Psoas muscle (tissue), 7 donors: ENCODE measurements at regions not wholly inside any gene's neighbourhood (a gene's known extent, or its start where the extent isn't known, plus 50 kb on each side); places are given as distances from the start of the nearest gene placed in this dataset.

Experiments used
- ATAC-seq, 4 donors: fragments of 200-7000 bp; cut with Tn5 transposase; one replicate each; pipeline ENCODE4 v1.9.1; 2020; ENCODE audit warnings: moderate library complexity in 3 of 4, mild to moderate bottlenecking in 2 of 4
- DNase-seq, 2 donors: peaks; one replicate each; pipeline ENCODE4 v3.0.0-alpha.2; 2020
- H3K27ac ChIP-seq: fragments of 200-600 bp; one replicate; pipeline ENCODE4 v1.8.0; 2022
- H3K27me3 ChIP-seq, 3 donors: fragments of 200-600 bp in 1 of 3; one replicate each; pipeline versions ENCODE4 v1.6.1 to v1.8.0; 2013 to 2022; ENCODE audit warnings: low read length in 2 of 3, mild to moderate bottlenecking in 2 of 3, moderate library complexity in 1 of 3; ENCODE audit not compliant: insufficient read depth in 3 of 3
- H3K36me3 ChIP-seq, 2 donors: fragments of 200-600 bp in 1 of 2; one replicate each; pipeline versions ENCODE4 v1.6.1 to v1.8.0; 2013 to 2022; ENCODE audit warnings: low read depth in 1 of 2, mild to moderate bottlenecking in 1 of 2, moderate library complexity in 1 of 2; ENCODE audit not compliant: insufficient read depth in 1 of 2
- H3K4me1 ChIP-seq: fragments of 200-600 bp; one replicate; pipeline ENCODE4 v1.8.0; 2022
- H3K4me3 ChIP-seq: fragments of 200-600 bp; one replicate; pipeline ENCODE4 v1.8.0; 2022; ENCODE audit warnings: mild to moderate bottlenecking
- H3K9me3 ChIP-seq: fragments of 200-600 bp; one replicate; pipeline ENCODE4 v1.8.0; 2022
- CTCF ChIP-seq: fragments of 200-600 bp; IDR thresholded peaks from one replicate; pipeline ENCODE4 v1.8.0; 2022; ENCODE audit warnings: antibody characterized with exemption
- WGBS, 3 donors: extraction: QIAGEN DNeasy Blood & Tissue Kit; methylation state at CpG; one replicate each; pipeline versions ENCODE4 v1.1.6 to v1.1.7; 2013; 5-methylcytosine and 5-hydroxymethylcytosine counted together
- intact Hi-C, 2 donors: fragments of 100-400 bp; cut with DNase I; formaldehyde crosslinking; loops; one replicate each; pipeline versions ENCODE4 v1.11.0 to v1.14.2; 2022
- donor health status: healthy with polysubstance abuse.
- donor health status: DM: no; HTN: no; CAD: no; lungs with moderate emphysema.
- donor health status: Bipolar disorder and iron deficiency.
- donor health status: healthy.
- donor health status: DM: yes; HTN: yes; CAD: no.
- donor health status: DM: no; HTN: no; CAD: no.
- donor health status: DM: yes; HTN: yes; CAD: no.

- DNase-seq (no peak), ATAC-seq (no peak)
- Histone ChIP-seq H3K9me3 (no peaks in the 10 kb centered on the region), H3K36me3 (no peaks in the 10 kb centered on the region), H3K4me1 (no peaks in the 10 kb centered on the region), H3K27ac (no peak overlapping the region), H3K4me3 (no peak overlapping the region), H3K27me3 (no peaks in the 10 kb centered on the region)
- TF ChIP-seq CTCF = no peak
- WGBS, 3 donors = 78 to 86% (median 78%) methylated on average over 4 of the region's 4 CpGs
- intact Hi-C loops = no loop called here
These were observed 142.8 kb downstream of the ATG4C start for GRCh38 chr1:62926681-62927252.

- H3K36me3 ChIP-seq = no peaks in the 10 kb centered on the region
- H3K27me3 ChIP-seq = no peaks in the 10 kb centered on the region
- ATAC-seq = no peak
- WGBS, 3 donors = 88 to 92% (median 92%) methylated on average over 4 of the region's 4 CpGs
- H3K4me1 ChIP-seq = no peaks in the 10 kb centered on the region
- no peaks in the 10 kb centered on the region for H3K9me3 ChIP-seq
- intact Hi-C loops = no loop called here
- TF ChIP-seq CTCF = no peak
- no peak overlapping the region for H3K27ac ChIP-seq
- no peak overlapping the region for H3K4me3 ChIP-seq
- DNase-seq = no peak
These were observed 145.0 kb downstream of the ATG4C start for GRCh38 chr1:62928885-62929284.

GRCh38 chr1:62937634-62938296 lies 153.8 kb downstream of the ATG4C start:
- Histone ChIP-seq H3K4me3 (no peak overlapping the region), H3K9me3 (no peaks in the 10 kb centered on the region), H3K27me3 (no peaks in the 10 kb centered on the region), H3K27ac (no peak overlapping the region), H3K4me1 (no peaks in the 10 kb centered on the region), H3K36me3 (no peaks in the 10 kb centered on the region)
- DNase-seq = no peak
- intact Hi-C loops = no loop called here
- no peak for ATAC-seq
- WGBS, 3 donors = 68 to 71% (median 71%) methylated on average over 6 of the region's 6 CpGs
- TF ChIP-seq CTCF = no peak

GRCh38 chr1:62941780-62942179 lies 157.8 kb downstream of the ATG4C start:
- H3K4me1 ChIP-seq = no peaks in the 10 kb centered on the region
- TF ChIP-seq CTCF = no peak
- no peak for ATAC-seq
- intact Hi-C loops = no loop called here
- 34 to 63% (median 49%) methylated on average over 1 to 2 of the region's 2 CpGs for WGBS, 3 donors
- no peak overlapping the region for H3K4me3 ChIP-seq
- H3K9me3 ChIP-seq = no peaks in the 10 kb centered on the region
- no peaks in the 10 kb centered on the region for H3K27me3 ChIP-seq
- H3K36me3 ChIP-seq = no peaks in the 10 kb centered on the region
- DNase-seq = no peak
- H3K27ac ChIP-seq = no peak overlapping the region

GRCh38 chr1:62946511-62946910 lies 162.6 kb downstream of the ATG4C start:
- no peaks in the 10 kb centered on the region for H3K36me3 ChIP-seq
- no peak for DNase-seq
- TF ChIP-seq CTCF = no peak
- WGBS, 3 donors = 82 to 84% (median 83%) methylated on average over 5 of the region's 5 CpGs
- intact Hi-C loops = no loop called here
- no peak overlapping the region for H3K4me3 ChIP-seq
- H3K9me3 ChIP-seq = no peaks in the 10 kb centered on the region
- H3K27ac ChIP-seq = no peak overlapping the region
- no peak for ATAC-seq
- H3K4me1 ChIP-seq = no peaks in the 10 kb centered on the region
- H3K27me3 ChIP-seq = no peaks in the 10 kb centered on the region
